Epithelial cell of proximal tubule (primary cell): ENCODE measurements at regions not wholly inside any gene's neighbourhood (a gene's known extent, or its start where the extent isn't known, plus 50 kb on each side); places are given as distances from the start of the nearest gene placed in this dataset.

Experiments used
- DNase-seq: peaks from one replicate; pipeline ENCODE4 v3.0.0-alpha.2; 2011; ENCODE audit warnings: low read depth
- H3K4me3 ChIP-seq: 2 replicates; pipeline ENCODE4 v1.5.1; 2011; ENCODE audit warnings: low read depth, mild to moderate bottlenecking, low read length
- TF ChIP-seq, protein P1 (sequence below): conservative IDR thresholded peaks from 2 replicates; pipeline ENCODE4 v1.5.1; 2012; ENCODE audit warnings: low read depth, mild to moderate bottlenecking, low read length

DNA sequence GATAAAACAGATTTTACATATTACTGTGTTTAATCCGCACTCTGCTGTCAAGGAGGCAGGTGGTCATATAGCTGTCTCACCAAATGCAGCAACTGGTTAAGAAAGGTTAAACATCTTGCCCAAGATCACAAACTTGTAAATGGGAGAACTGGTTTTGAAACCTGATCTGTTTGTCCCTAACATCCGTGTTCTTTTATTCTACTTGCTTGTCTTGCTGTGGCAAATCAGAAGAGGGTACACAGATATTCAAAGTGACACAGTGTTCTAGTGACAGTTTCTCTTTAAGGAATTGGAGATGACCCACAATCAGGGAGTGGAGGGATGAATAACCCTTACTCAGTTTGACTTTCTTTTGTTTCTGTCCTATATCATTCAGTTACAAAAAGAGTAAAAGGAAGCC is 83.0 kb upstream of the SGK1 start:
- TF ChIP-seq, protein P1, sequence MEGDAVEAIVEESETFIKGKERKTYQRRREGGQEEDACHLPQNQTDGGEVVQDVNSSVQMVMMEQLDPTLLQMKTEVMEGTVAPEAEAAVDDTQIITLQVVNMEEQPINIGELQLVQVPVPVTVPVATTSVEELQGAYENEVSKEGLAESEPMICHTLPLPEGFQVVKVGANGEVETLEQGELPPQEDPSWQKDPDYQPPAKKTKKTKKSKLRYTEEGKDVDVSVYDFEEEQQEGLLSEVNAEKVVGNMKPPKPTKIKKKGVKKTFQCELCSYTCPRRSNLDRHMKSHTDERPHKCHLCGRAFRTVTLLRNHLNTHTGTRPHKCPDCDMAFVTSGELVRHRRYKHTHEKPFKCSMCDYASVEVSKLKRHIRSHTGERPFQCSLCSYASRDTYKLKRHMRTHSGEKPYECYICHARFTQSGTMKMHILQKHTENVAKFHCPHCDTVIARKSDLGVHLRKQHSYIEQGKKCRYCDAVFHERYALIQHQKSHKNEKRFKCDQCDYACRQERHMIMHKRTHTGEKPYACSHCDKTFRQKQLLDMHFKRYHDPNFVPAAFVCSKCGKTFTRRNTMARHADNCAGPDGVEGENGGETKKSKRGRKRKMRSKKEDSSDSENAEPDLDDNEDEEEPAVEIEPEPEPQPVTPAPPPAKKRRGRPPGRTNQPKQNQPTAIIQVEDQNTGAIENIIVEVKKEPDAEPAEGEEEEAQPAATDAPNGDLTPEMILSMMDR = no peak
- no peak for DNase-seq
- H3K4me3 ChIP-seq = no peak overlapping the region

DNA sequence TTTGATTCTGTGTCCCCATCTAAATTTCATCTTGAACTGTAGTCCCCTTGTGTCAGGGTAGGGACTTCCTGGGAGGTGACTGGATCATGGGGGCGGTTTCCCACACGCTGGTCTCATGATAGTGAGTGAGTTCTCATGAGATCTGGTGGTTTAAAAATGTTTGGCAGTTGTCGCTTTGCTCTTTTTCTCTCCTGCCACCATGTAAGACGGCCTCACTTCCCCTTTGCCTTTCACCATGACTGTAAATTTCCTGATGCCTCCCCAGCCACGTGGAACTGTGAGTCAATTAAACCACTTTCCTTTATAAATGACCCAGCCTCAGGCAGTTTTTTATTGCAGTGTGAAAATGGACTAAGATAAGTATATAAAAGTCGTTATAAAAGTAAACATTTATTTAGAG is 80.5 kb upstream of the SGK1 start:
- H3K4me3 ChIP-seq = no peak overlapping the region
- TF ChIP-seq, protein P1 = no peak
- no peak for DNase-seq

DNA sequence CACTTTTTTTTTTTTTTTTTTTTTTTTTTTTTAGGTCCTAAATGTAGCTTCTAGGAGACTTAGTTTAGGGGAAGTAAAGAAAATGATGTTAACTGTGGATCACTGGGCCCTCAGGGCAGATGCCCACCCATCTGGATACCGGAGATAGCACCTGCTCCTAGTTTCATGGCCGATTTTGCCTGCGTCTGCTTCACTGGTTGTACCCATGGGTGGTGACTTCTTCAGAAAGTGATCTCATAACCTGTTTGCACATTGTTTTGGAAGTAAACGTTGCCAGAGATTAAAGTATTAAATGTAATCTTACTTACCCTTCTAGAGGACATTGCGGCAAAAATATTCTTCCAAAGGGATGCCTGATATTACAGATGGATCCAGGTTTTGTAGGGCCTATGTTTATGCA is 79.8 kb upstream of the SGK1 start:
- TF ChIP-seq, protein P1 = no peak
- H3K4me3 ChIP-seq = no peak overlapping the region
- no peak for DNase-seq

DNA sequence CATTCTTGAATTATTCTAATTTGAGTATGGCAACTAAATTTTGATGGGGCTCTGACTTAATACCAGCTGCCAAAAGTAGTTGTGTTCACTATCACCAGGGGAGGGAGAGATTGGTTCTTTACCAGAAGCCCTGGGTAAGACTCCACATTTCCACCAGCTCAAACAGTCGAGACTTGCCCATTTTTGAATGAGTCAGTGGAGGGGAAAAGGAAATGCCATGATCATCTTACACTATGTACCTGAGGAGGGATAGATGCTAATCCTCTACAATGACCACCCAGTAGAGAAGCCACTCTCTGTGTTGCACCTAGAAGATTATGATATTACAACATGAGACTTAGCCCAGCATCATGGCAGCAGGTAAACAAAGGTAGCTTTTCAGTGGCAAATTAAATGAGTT is 77.0 kb upstream of the SGK1 start:
- DNase-seq = no peak
- no peak overlapping the region for H3K4me3 ChIP-seq
- TF ChIP-seq, protein P1 = no peak

DNA sequence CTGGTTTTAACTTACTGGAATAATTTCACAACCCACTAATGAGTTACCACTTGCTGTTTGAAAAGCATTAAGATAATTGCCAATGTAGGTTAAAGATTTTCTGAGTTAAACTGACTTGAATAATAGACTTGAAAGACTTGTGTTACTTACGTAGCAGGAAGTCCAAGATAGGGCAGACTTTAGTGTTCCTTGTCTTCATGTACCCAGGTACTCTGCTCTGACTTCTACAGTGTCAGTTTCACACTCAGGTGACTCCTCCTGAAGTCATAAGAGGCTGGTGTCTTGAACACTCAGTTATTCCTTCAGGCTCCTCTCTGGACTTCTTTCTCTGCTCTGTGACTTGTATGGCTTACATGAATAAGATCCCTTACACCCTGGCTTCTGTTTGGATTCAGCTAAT is 76.3 kb upstream of the SGK1 start:
- no peak overlapping the region for H3K4me3 ChIP-seq
- DNase-seq = no peak
- TF ChIP-seq, protein P1 = no peak

DNA sequence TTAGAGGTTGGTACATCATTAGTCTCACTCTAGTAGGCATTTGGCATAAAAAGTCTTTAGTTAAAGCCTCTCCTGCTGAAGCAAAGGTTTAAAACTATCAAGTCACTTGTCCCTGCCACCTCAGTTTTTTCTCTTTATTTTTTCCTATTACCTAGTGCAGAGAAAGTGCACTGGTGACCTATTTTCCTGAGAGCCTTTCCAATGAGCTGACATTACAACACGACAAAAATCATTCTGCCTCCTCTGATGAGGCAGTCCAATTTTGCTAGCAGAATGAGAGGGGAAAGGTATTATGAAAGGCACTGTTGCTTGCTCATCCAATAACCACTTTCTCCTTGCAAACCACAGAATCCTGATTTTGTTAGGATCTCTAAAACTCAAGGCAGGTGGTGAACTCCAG is 73.3 kb upstream of the SGK1 start:
- H3K4me3 ChIP-seq = no peak overlapping the region
- TF ChIP-seq, protein P1 = no peak
- DNase-seq = no peak

DNA sequence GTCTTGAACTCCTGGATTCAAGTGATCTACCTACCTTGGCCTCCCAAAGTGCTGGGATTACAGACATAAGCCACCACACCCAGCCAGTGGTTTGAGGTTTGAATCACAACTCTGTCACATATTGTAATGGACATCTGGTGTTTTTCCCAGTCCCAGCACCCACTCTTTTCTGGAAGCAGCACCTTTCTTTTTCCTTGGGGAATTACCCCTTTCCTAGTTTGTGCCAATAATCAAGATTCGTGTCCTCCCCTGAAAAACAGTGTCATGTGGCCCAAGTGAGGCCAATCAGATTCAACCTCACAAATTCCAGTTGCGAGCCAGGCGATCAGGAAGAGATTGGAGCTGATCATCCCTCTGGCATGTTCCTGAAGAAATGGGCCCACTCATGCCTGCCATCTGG is 71.7 kb upstream of the SGK1 start:
- DNase-seq = no peak
- TF ChIP-seq, protein P1 = no peak
- H3K4me3 ChIP-seq = no peak overlapping the region
